Neutrophil (primary cell): ENCODE measurements at regions not wholly inside any gene's neighbourhood (a gene's known extent, or its start where the extent isn't known, plus 50 kb on each side); places are given as distances from the start of the nearest gene placed in this dataset.

Experiments
- H3K27ac ChIP-seq: fragments of 200-600 bp; sonication (generic); 2 replicates; pipeline ENCODE4 v1.5.1; 2016; ENCODE audit warnings: mild to moderate bottlenecking, moderate library complexity
- H3K27me3 ChIP-seq: fragments of 200-600 bp; sonication (generic); 2 replicates; pipeline ENCODE4 v1.6.0; 2016; ENCODE audit warnings: mild to moderate bottlenecking
- H3K36me3 ChIP-seq: fragments of 200-600 bp; sonication (generic); 2 replicates; pipeline ENCODE4 v1.5.1; 2017
- H3K4me1 ChIP-seq, 2 experiments: fragments of 200-600 bp in 1 of 2; sonication (generic) in 1 of 2; 1 replicate in 1 of 2; 2 replicates in 1 of 2; pipeline versions ENCODE4 v1.5.1 to v1.6.1; 2013 to 2016; ENCODE audit warnings: low read depth in 1 of 2, low read length in 1 of 2, mild to moderate bottlenecking in 1 of 2, moderate library complexity in 1 of 2; ENCODE audit not compliant: control insufficient read depth in 1 of 2, insufficient read depth in 1 of 2
- H3K4me3 ChIP-seq, 2 experiments: fragments of 200-600 bp in 1 of 2; sonication (generic) in 1 of 2; 1 replicate in 1 of 2; 2 replicates in 1 of 2; pipeline ENCODE4 v1.5.1; 2013 to 2016; ENCODE audit warnings: low read depth in 1 of 2, low read length in 1 of 2, mild to moderate bottlenecking in 1 of 2, moderate library complexity in 1 of 2
- H3K9me3 ChIP-seq: fragments of 200-600 bp; sonication (generic); 2 replicates; pipeline ENCODE4 v1.5.1; 2016
- CTCF ChIP-seq: fragments of 200-600 bp; sonication (generic); IDR thresholded peaks from 2 replicates; pipeline ENCODE4 v1.5.1; 2016; ENCODE audit warnings: antibody characterized with exemption

GRCh38 chr19:31125071-31125470, 224.2 kb downstream of the TSHZ3 start:
- no peak overlapping the region for H3K27ac ChIP-seq
- no peaks in the 10 kb centered on the region for H3K4me1 ChIP-seq
- no peaks in the 10 kb centered on the region for H3K27me3 ChIP-seq
- no peaks in the 10 kb centered on the region for H3K36me3 ChIP-seq
- no peak overlapping the region for H3K4me3 ChIP-seq
- TF ChIP-seq CTCF = no peak
- no peaks in the 10 kb centered on the region for H3K9me3 ChIP-seq

- H3K4me3 ChIP-seq = no peak overlapping the region
- no peak for TF ChIP-seq CTCF
- no peaks in the 10 kb centered on the region for H3K36me3 ChIP-seq
- H3K27ac ChIP-seq = no peak overlapping the region
- no peaks in the 10 kb centered on the region for H3K4me1 ChIP-seq
- H3K9me3 ChIP-seq = no peaks in the 10 kb centered on the region
- no peaks in the 10 kb centered on the region for H3K27me3 ChIP-seq
Measured at GRCh38 chr19:31121501-31121900, 227.7 kb downstream of the TSHZ3 start.

GRCh38 chr19:31120952-31121351, 228.3 kb downstream of the TSHZ3 start:
- H3K36me3 ChIP-seq = no peaks in the 10 kb centered on the region
- no peaks in the 10 kb centered on the region for H3K4me1 ChIP-seq
- H3K27me3 ChIP-seq = no peaks in the 10 kb centered on the region
- no peak for TF ChIP-seq CTCF
- no peak overlapping the region for H3K4me3 ChIP-seq
- H3K9me3 ChIP-seq = no peaks in the 10 kb centered on the region
- no peak overlapping the region for H3K27ac ChIP-seq

- no peaks in the 10 kb centered on the region for H3K27me3 ChIP-seq
- no peaks in the 10 kb centered on the region for H3K9me3 ChIP-seq
- no peaks in the 10 kb centered on the region for H3K36me3 ChIP-seq
- no peak overlapping the region for H3K27ac ChIP-seq
- no peak for TF ChIP-seq CTCF
- no peaks in the 10 kb centered on the region for H3K4me1 ChIP-seq
- no peak overlapping the region for H3K4me3 ChIP-seq
Measured at GRCh38 chr19:31119951-31120690, 229.1 kb downstream of the TSHZ3 start.

- H3K36me3 ChIP-seq = no peaks in the 10 kb centered on the region
Measured at GRCh38 chr19:31118986-31119385, 230.2 kb downstream of the TSHZ3 start.

More at GRCh38 chr19:31118986-31119385, 230.2 kb downstream of the TSHZ3 start:
- H3K27ac ChIP-seq = no peak overlapping the region
- H3K4me3 ChIP-seq = no peak overlapping the region
- no peaks in the 10 kb centered on the region for H3K27me3 ChIP-seq
- no peaks in the 10 kb centered on the region for H3K4me1 ChIP-seq
- no peaks in the 10 kb centered on the region for H3K9me3 ChIP-seq
- TF ChIP-seq CTCF = no peak
